Esophagus mucosa (tissue), 1 donor: ENCODE measurements at regions not wholly inside any gene's neighbourhood (a gene's known extent, or its start where the extent isn't known, plus 50 kb on each side); places are given as distances from the start of the nearest gene placed in this dataset.

Experiments
- ATAC-seq: fragments of 200-7000 bp; cut with Tn5 transposase; one replicate; pipeline ENCODE4 v1.9.1; 2020
- donor health status: DM: yes; HTN: yes; CAD: no.

DNA sequence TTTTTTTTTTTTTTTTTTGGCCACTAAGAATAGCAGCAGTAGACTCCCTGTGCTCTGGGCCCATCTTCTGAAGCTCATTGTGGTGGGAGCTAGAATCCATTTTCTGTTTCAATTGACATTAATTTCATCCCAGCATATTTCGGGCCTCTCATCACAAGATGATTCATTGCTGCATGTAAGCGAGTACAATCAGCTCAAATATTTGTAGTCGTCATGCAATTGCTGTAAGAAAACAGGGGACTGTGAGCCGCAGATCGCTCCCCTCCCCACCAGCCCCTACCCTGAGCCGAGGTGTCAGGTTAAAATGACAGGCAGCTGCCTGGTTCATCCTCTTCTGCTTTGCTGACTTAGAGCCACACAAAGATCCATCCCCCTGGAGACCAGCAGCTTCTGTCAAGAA is 358.8 kb upstream of the CDH5 start:
- no peak for ATAC-seq

DNA sequence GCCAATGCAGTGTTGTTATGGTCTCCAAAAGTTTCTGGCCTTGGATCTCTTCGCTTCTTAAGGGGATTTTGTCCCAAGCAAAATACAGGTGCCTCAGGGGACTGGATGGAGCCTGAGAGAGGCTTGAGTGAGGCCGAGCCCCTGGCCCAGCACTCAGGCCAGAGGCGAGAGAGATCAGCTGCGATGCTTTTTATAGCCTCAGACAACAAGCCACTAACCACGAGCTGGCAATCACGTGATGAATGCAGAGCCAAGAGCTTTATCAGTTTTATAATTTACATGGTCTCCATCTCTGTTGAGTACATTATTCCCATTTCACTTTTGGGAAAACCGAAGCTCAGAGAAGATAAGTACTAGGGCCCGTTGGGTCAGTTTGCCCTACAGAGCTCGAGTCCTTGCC is 360.0 kb upstream of the CDH5 start:
- no peak for ATAC-seq

DNA sequence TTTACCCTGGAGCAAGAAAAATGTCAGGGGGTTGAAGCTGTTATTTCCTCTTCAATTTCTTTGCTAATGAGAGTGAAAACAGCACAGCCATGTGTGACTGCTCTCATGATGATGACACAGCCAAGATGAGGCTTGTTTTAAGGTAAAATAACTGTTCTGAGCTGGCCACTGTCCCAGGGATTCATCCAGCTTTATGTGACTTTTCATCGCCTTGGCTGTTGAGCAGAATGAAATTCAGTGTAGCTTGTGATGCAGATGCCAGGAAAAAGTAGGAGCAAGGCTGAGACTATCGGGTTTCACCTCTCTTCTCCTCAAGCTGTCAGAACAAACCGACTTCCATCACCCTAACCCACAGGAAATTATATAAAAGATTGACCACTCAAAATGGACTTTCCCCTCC is 361.8 kb upstream of the CDH5 start:
- ATAC-seq: no peak

DNA sequence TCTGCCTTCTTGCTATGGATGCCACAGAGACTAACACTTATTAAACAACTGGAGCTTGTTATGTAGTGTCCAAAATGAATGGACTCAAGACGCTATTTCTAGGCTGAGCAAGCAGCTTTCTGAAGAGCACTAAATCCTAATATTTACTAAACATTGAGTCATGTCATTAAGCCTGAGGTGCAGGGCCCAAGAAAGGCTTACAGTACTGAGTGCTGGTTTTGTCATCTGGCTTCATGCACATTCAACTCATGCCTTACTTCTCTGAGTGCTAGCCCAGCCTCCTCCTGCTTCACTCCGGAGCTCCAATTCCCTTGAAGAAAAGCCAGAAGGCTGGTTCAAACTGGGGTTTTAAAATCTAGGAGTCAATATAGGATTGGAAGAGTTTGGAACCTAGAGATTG is 363.3 kb upstream of the CDH5 start:
- peak; percentile 69 for ATAC-seq

DNA sequence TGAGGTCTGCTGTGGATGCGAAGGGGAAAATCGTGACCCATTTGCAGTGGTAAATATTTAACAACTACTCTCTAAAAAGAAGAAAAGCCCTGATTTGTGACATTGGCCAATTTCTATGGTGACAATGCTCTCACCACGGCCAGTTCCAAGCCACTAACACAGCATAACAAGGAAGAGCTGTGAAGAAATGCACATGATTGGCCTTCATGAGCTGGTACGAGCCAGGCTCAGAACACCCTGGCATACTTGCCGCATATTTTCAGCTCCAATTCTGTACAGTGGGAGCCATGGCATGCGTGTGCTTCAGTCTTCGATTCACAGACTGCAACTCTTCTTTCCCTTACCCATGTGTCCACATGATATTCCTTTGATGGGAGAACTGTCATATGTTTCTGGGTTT is 363.9 kb upstream of the CDH5 start:
- no peak for ATAC-seq

DNA sequence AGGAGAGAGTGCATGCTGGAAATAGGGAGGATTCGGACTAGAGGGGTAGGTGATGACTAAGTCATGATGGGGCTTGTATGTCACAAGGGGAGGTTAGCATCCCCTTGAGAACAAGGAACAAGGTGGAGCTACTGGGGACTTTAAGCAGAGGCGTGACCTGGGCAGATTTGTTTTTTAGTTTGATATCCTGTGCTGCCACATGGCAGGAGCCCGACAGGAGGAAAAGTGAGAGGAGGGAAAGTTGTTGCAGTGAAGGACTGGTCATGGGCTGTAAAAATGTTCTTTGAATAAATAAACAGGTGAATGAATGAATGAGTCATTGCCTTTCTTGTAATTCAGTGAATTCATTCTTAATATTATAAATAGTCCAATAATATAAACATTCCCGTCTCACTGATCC is 365.1 kb upstream of the CDH5 start:
- ATAC-seq: no peak

DNA sequence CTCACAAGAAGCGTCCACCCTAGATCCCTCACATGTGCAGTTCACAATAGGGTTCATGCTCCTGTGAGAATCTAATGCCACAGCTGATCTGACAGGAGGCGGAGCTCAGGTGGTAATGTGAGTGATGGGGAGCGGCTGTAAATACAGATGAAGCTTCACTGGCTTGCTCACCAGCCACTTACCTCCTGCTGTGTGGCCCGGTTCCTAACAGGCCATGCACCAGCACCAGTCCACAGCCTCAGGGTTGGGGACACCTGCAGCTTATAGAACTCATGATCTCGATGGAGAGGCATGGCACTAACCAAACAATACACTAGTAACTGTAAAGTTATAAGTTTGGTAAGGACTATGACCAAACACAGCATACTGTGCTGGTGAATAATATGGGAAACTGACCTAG is 368.0 kb upstream of the CDH5 start:
- ATAC-seq: no peak

DNA sequence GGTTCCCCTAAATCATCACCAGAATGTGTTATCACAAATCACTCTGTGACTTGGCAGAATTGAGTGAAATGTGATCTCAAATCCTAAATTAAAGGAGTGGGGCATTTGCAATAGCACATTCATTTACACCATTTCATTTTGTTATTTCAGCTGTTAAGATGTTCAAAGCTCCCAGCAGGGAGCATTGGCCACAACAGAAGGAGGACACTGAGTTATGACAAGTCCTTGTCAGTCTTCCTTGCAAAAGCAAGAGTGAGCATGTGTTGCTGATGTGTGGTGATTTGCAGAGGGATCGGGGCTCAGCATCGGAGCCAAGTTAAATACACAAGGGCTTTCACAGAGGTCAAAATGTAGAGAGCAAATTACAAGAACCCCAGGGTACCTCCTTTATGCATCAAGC is 372.2 kb upstream of the CDH5 start:
- ATAC-seq: no peak

DNA sequence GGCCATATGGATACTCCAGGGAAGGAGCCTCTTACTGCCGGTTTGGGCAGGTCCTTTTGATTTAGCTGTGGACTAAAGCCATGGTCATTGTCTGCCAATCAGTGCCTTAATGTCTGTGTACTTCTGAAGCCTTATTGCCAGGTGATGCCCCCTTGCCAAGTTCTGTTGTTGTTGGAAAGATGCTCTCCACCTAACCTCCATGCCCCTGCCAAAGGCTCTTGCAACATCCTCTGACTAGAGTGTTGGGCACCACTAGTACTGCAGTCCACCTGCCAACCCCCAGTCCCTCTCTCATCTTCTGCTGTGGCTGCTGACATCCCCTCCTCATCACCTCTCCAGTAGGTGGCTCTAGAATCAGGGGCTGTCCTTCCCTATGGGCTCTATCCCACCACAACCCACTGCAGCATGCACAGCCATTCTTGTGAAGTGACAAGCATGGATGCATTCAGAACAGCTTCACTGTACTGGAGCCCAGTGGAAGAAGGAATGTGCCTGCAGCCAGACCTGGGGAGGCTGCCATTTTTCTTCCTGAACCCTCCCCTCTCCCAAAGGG is 375.3 kb upstream of the CDH5 start:
- no peak for ATAC-seq

DNA sequence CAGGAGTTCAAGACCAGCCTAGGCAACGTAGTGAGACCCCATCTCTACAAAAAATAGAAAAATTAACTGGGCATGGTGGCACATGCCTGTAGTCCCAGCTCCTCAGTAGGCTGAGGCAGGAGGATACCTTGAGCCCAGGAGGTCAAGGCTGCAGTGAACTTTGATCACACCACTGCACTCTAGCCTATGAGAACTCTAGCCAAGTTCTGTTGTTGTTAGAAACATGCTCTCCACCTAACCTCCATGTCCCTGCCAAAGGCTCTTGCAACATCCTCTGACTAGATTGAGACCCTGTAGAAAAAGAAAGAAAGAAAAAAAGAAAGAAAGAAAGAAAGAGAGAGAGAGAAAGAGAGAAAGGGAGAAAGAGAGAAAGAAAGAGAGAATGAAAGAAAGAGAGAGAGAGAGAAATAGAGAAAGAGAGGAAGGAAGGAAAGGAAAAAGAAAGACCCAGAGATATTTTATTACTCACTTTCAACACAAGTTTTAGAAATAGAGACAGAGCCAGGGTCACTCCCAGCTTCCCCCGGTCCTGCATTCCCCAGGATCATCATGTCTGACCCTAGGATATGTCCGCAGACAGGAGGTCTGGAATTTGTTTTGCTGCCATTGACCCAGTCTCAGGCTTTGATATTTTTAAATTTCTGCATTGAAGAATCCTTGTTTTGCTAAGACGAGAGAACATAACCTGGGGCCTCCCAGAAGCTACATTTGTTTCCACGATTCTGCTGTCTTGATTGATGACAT is 376.5 kb upstream of the CDH5 start:
- no peak for ATAC-seq

DNA sequence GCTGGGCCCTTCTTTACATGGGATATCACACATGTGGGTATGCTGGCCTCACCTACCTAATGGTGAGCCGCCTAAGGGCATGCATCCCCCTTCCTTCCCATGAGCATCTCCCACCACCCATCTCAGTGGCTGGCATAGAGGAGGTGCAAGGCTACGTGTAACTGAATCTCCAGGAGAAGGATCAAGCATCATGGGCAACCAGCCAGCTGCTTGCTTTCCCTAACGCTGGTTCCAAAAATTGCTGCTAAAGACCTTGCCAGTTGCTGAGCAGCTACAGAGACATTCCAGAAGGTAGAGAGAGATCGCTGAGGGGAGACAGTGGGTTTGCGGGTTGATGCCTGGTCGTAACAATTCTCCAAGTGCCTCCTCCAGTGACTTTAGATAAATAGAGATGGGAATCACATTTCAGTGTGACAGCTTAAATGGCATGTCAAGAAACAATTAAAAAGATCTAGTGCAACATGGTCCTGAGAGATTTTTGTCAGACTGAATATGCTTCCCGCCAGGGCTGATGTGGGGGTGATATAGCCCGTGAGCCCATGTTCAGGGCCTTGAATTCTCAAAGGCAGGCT is 378.4 kb upstream of the CDH5 start:
- no peak for ATAC-seq

DNA sequence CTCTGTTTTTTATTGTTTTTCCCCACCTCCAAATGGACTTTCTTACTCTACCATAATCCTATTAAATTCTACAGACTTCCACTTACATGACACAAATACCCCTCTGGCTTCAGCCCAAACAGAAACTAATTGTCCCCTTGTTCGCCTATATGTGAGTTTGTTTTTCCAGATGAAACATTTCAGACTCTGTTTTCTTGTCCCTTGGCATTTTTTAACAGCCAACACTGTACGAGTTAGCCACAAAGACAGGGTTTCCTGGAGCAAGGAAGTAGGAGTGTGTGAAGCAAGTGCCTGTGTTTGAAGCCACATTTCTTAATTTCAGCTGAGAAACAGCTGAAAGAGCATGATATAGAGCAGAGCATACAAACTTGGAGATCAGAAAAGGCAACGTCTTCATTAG is 382.2 kb upstream of the CDH5 start:
- ATAC-seq: no peak

DNA sequence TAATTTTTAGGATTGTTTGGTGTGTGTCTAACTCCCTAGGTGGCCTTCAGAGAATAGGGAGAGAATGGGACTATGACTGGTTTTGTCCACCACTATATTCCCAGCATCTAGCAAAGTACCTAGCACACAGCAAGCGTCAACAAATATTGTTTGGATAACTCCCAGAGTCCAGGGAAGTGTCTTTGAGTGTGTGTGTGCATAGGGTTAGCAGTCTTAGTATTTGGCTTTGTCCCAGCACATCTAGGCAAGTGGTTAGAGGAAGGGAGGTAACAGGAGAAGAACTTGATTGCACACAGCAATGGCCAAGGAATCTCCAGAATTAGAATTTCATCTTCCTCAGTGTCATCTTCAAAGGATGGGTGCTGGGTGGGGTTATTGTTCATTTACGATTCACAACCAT is 385.4 kb upstream of the CDH5 start:
- no peak for ATAC-seq

DNA sequence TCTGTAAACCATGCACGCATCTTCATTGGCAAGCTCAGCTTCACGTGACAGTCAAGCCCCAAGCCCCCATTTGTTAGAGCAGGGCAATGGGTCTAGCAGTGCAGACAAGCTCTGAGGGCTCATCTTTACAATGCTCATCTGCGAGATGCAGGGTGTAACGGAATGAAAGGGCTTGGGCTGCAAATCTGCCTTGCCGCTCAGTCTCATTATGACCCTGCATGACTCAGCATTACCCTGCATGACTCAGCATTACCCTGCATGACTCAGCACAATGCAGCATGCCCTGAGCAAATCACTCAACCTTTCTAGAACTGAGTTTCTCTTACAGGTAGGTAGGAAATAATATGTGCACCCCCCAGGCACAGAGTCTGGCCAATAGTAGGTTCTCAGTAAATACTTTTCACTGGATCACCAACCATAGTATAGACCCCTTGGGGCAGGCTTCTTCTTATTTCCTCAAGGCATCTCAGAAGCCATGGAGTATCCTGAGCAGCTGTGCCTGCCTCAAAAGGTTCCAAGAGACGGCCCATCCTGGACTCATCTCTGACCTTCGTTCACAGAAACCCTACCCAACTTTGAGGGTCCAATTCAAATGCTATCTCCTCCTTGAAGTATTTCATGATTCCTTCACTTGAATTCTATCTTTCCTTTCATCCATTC is 391.3 kb upstream of the CDH5 start:
- peak; percentile 79 for ATAC-seq

DNA sequence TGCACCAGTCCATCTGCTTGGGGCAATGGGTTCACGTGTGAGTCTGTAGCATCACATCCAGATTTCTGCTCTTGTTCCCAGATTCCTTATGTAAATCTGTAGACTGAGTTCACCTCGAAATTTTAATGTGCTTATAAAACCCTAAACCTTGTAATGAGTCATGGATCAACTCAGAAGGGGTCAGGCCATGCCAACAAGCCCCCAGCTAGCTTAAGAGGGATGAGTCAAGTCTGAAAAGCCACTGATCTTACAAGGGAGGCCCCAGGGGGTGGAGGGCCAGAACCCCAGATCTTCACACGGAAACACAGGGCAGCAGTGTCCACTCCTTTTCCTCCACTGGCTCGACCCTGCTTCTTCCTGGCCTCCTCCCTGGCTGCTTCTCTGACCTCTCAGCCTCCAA is 399.1 kb upstream of the CDH5 start:
- no peak for ATAC-seq

DNA sequence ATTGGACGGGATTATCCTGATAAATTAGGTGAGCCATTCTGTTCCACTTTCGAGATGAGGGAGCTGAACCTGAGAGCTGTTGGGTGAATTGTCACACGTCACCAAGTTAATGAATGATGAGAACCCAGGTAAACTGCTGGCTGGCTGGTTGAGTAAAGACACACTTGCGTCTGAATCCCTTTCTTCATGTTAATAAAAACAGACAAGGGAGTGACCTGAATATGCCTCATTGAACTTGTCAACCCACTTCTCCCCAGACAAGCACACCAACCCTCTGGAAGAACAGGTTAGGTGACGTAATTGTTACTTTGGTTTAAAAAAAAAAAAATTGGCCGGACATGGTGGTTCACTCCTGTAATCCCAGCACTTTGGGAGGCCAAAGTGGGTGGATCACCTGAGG is 400.9 kb upstream of the CDH5 start:
- peak; percentile 96 for ATAC-seq

DNA sequence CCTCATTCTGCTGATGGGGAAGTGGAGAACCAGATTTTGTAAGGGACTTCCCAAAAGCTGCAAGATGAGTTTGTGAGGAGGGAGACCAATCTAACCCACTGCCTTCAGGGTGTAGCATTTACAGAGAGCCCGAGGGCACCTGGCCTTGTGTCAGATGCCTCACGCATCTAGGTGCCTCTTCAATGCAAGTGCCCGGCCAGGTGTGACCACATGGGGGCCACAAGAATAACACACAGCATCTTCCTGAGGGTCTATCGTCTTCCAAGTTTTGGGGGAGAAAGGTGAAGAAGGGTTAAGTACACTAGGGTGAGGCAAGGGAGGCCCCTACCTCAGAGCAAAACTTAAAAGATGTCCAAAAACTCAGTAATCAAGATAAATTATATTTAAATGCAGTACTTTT is 401.7 kb upstream of the CDH5 start:
- no peak for ATAC-seq

DNA sequence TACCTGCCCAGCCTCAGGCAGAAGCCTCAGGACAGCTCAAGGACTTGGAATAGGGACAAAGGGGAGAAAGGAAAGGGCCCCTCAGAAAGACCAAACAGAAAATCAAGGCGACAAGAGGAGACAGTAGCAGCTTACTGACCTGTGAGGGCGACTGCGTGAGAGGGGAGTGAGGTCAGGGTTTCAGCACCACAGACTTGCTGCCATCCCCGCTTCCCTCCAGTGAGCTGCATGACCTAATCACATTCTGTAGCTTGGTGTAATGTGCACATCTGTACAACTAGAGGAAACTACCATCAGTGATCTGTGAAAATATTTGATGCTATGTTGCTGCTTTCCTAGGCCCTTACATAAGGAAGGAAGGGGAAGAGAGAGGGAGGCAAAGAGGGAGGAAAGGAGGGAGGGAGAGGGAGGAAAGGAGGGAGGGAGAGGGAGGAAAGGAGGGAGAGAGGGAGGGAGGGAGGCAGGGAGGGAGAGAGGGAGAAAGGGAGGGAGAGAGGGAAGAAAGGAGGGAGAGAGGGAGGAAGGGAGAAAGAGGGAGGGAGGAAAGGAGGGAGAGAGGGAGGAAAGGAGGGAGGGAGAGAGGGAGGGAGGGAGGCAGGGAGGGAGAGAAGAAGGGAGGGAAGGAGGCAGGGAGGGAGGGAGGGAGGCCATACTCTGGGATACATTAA is 404.9 kb upstream of the CDH5 start:
- no peak for ATAC-seq

DNA sequence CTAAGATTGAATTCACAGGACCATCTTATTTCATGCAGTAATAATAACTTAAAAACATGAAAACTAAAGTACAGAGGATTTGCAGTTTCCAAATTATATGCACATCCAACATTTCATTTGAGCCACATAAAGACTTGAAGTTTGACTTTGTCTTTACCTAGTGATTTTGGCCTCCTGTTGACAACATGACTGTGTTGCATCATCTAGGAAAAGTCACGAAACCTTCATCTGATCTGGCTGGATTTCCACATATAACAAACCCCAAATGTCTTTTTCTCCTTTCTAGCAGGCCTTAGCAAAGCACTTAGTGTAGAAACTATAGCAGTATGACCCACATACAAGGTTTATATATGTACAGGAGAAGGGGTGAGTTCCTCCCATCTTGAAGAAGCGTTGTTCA is 406.5 kb upstream of the CDH5 start:
- no peak for ATAC-seq

DNA sequence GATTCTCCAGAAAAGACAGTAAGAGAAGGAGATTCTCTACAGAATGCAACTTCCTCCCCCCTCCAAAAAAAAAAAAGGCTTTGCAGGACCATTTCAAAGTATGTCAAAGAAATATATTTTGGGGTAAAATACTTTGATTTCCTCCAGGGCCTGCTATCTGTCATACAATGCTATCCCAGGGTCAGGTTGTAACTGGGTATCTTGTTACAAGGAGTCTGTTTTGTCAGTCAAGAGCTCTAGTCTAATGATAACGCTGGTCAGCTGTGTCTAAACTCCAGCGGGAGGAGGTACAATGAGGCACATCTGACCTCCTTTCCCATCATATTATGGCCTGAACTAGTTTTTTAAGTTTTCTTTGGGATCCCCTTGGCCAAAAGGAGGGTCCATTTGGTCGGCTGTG is 408.4 kb upstream of the CDH5 start:
- no peak for ATAC-seq

DNA sequence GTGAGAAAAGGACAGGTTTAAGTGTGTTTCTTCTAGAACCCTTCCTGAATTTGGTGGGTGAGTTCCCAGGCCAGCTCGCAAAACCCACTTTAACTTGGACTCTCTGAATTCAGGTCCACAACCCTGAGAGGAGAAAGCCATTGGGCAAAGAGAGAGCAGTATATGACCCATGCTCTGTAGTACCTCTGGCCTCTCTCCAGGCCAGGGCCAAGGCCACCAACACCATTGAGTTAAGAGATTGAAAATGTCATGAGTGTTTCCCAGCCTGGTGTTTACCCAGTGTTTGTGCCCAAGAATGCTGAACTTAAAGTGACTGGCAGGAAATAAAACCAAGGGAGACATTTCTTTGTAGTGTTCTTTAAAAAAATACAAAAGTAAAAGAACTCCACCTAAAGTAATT is 410.4 kb upstream of the CDH5 start:
- ATAC-seq: no peak

DNA sequence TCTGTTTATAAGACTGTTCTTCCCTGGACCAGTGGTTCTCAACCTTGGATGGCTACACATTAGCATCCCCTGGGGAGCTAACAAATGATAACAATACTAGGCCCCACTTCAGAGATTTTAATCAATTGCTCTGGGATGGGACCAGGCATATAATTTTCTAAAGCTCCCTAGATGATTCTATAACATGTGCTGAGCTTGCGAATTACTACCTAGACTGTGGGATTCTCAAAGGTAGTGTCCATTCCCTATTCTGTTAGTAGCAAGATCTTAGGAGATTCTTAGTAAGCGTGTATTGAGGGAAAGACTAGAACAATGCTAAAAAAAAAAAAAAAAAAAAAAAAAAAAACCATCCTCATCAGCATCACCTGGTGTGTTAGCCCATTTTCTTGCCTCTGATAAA is 412.0 kb upstream of the CDH5 start:
- no peak for ATAC-seq

DNA sequence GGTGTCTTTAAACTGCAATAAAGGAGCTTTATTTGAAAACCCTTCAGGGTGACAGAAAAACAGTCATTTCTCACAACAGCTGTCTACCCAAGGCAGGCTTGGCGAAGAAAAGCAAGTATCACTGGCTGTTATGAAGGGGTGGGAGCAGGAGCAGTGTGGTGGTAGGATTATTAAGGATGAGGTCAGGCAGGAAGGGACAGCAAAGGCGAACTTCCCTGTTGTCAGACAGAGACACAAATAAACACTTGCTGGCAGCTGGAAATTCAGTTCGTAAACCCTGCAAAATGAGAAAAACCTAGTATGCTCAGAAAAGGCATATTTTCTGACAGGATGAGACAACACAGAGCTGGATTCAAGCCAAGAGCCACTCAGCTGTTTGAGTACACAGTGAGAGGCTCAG is 416.3 kb upstream of the CDH5 start:
- no peak for ATAC-seq

DNA sequence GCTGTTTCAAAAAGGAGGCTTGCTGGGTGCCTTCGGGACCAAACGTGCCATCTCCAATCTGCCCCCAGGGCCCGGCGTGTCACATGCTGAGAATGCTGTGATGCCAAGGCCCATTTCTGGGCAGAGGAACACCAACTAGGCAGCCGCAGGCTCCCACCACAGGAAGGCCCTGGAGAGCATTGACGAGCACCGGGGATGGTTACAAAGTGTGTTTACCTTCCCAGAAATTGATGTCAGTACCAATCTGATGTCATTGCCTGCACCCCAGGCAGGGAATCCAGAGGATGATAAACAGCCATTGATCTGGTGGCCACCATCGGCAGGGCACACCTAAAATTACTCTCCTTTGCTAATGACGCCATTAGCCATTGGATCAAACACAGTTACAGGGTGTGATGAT is 418.1 kb upstream of the CDH5 start:
- ATAC-seq: no peak
